AG09309 (cell line): ENCODE measurements at regions not wholly inside any gene's neighbourhood (a gene's known extent, or its start where the extent isn't known, plus 50 kb on each side); places are given as distances from the start of the nearest gene placed in this dataset.
"Not testable (repeated sequence)": the region's sequence is repeated elsewhere in the genome, so short reads cannot be mapped to it uniquely, and the experiment has no call there.

ENCODE experiments used
- DNase-seq: peaks from one replicate; pipeline ENCODE4 v3.0.0-alpha.2; 2010; ENCODE audit warnings: low read depth
- H3K4me3 ChIP-seq: 2 replicates; pipeline ENCODE4 v1.5.1; 2011; ENCODE audit warnings: mild to moderate bottlenecking, low read depth, low read length, moderate library complexity; ENCODE audit not compliant: control insufficient read depth
- TF ChIP-seq, protein P1 (sequence below): IDR thresholded peaks from 2 replicates; pipeline ENCODE4 v1.5.1; 2011; ENCODE audit warnings: mild to moderate bottlenecking, low read depth, low read length, inconsistent platforms; ENCODE audit not compliant: insufficient read depth, control insufficient read depth; ENCODE audit errors: missing control alignments

DNA sequence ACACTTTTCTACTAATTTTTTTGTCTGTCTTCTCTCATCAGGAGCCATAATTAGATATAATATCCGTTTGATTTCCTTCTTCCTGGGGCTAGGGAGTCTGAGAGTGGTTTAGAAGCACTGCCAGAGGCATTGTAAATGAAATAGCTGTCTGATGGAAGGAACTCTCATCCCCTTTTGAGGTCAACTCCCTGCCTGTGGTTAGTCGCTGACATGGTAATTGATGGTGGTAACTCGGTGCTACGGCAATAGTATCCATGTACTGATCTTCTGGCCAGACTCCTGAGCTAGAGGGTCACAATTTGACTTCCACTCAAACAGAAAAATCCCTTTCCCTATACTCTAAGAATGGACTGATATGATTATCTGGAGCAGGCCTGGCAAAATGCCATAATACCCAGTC is 108.1 kb upstream of the TRPC5 start:
- H3K4me3 ChIP-seq, result no peak overlapping the region
- DNase-seq, result no peak
- TF ChIP-seq, protein P1, sequence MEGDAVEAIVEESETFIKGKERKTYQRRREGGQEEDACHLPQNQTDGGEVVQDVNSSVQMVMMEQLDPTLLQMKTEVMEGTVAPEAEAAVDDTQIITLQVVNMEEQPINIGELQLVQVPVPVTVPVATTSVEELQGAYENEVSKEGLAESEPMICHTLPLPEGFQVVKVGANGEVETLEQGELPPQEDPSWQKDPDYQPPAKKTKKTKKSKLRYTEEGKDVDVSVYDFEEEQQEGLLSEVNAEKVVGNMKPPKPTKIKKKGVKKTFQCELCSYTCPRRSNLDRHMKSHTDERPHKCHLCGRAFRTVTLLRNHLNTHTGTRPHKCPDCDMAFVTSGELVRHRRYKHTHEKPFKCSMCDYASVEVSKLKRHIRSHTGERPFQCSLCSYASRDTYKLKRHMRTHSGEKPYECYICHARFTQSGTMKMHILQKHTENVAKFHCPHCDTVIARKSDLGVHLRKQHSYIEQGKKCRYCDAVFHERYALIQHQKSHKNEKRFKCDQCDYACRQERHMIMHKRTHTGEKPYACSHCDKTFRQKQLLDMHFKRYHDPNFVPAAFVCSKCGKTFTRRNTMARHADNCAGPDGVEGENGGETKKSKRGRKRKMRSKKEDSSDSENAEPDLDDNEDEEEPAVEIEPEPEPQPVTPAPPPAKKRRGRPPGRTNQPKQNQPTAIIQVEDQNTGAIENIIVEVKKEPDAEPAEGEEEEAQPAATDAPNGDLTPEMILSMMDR, result no peak

DNA sequence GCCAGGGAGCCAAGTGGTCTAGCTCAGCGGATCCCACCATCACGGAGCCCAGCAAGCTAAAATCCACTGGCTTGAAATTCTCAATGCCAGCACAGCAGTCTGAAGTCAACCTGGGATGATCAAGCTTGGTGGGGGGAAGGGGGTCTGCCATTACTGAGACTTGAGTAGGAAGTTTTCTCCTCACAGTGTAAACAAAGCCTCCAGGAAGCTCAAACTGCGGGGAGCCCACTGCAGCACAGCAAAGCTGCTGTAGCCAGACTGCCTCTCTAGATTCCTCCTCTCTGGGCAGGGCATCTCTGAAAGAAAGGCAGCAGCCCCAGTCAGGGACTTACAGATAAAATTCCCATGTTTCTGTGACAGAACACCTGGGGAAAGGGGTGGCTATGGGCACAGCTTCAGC is 98.8 kb upstream of the TRPC5 start:
- not testable (repeated sequence) for DNase-seq, H3K4me3 ChIP-seq

DNA sequence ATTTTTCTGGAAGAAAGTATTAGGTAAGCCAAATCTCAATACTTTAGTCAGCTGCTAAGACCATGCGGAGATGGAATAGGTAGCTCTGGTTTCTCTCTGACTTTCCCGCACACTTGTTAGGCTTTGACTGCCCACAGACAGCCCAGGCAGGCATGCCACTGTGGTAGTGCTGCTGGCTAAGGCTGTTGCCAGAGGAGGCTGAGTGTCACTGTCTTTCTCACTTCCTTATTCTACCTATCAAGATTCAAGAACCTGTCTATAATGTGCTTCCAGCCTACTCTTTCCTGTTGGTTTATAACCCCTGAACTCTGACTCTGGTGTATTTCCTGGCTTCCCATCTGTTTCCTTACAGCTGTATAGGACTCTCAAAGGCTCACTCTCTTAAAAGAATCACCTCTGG is 81.8 kb upstream of the TRPC5 start:
- no peak overlapping the region for H3K4me3 ChIP-seq
- TF ChIP-seq, protein P1, result no peak
- no peak for DNase-seq

DNA sequence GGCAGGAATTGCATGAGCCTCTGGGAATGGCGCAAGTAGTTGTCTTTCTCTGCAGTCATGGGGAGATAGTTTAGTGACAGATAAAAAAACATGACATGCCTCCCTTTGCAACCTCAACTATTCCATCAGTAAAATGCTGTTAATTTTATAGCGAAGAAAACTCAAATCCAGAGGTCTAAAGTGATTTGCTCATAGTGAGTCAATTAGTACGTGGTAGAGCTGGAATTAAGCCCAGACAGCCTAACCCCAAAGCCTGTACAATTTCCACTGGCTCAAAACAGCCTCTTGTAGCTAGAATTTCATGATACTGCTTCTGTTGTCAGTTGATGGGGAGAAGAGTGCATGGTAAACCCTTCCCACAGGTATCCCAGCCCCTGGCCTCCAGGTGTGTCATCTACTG is 81.3 kb upstream of the TRPC5 start:
- TF ChIP-seq, protein P1, result no peak
- H3K4me3 ChIP-seq, result no peak overlapping the region
- no peak for DNase-seq

DNA sequence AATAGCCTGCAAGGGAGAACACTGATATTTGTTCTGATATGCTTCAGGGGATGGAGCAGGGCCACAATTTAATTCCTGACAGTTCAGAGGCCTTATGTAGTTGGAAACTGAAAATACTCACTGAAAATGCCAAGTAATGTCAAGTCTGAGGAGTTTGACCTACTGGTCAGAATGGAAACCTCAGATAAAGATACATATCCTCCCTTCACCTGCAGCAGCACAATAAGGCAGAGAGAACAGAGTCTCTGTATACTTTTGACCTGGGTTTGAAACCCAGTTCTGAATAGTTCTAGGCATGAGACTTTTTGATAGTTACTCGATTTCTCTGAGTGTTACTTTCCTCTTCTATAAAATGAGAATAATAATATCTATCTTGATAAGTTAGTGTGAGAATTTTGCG is 65.8 kb upstream of the TRPC5 start:
- no peak for DNase-seq
- TF ChIP-seq, protein P1, result no peak

DNA sequence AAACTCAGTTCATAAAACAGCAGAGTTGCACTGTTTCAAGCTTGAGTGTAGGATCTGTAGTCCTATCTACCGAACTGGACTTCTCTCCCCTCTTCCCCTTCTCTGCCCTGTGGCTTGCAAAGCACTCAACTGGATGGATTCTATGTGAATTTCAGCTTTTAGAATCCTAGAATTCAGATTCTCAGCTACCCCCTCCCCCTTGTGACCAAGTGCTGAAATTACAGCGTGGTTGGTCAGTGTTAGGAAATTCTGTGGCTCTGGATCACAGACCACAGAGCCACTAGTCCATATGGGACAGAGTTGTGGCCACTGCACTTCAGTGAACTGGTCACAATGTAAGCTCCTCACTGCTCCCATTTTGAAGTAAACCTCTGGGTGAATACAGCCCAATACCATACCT is 64.6 kb upstream of the TRPC5 start:
- TF ChIP-seq, protein P1, result peak; percentile 44
- H3K4me3 ChIP-seq, result no peak overlapping the region
- no peak for DNase-seq

More for the DNA sequence above, 65.8 kb upstream of the TRPC5 start:
- no peak overlapping the region for H3K4me3 ChIP-seq

DNA sequence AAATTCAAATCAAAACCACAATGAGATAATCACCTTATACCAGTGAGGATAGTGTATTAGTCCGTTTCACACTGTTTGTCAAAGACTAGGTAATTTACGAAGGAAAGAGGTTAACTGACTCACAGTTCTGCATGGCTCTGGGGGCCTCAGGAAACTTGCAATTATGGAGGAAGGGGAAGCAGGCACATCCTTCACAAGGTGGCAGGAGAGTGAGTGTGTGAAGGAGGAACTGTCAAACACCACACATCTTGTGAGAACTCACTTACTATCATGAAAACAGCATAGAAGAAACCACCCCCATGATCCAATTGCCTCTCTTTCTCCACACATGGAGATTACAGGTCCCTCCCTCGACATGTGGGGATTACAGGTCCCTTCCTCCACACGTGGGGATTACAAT is 54.7 kb upstream of the TRPC5 start:
- TF ChIP-seq, protein P1, result no peak
- H3K4me3 ChIP-seq, result no peak overlapping the region
- DNase-seq, result no peak
